ENCODE measurements at regions not wholly inside any gene's neighbourhood (a gene's known extent, or its start where the extent isn't known, plus 50 kb on each side); places are given as distances from the start of the nearest gene placed in this dataset.
A peak's percentile ranks its signal among the peaks of the same experiment; 100 is the strongest.
"Not testable (repeated sequence)": the region's sequence is repeated elsewhere in the genome, so short reads cannot be mapped to it uniquely, and the experiment has no call there.

DNA sequence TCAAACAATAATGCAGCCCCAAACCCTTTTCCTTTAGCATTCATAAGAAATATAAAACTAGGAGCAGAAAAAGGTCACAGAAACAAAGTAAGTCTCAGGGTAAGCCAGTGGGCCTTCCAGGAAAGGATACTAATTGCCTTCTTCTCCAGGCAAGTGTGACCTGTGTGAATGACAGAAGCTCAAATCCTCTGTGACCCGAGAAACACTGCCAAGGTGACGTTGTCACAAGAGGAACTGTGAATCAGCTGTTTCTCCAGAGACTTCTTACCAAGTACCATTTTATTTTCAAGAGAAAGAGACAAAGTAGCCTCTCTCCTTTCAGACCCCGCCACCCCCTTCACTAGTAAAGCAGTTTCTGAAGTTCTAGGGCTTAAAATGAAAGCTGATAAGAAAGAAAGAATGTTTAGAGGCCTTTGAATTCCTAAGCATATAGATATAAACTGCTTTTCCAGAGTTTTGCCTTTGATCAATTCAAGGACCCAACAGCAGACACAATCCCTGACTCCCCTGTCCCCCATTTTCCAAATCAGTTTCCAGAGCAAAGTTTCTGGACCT is 155.6 kb downstream of the NUF2 start:
- no peak for DNase-seq

GRCh38 chr1:163498391-163499330 is 176.9 kb downstream of the NUF2 start:
- not testable (repeated sequence) for DNase-seq

GRCh38 chr1:163504331-163504978 is 182.7 kb downstream of the NUF2 start:
- no peak for DNase-seq

DNA sequence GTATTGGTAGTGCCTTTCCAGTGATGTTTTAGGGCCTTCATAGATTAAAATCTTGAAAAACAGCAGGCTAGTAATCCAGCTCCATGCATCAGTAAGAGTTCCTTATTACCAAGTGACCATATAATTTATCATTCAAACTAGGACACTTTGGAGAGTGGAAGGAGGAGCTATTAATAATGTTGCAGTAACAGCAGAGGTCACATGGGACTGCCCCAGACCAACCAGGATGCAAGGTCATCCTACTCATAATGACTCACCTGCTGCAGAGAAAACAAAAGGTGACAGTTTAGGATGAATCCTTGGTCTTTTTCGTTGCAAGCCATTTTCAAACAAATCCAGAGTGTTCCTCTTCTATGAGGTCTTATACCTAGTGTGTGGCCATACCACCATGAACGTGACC is 187.4 kb downstream of the NUF2 start:
- DNase-seq: no peak

DNA sequence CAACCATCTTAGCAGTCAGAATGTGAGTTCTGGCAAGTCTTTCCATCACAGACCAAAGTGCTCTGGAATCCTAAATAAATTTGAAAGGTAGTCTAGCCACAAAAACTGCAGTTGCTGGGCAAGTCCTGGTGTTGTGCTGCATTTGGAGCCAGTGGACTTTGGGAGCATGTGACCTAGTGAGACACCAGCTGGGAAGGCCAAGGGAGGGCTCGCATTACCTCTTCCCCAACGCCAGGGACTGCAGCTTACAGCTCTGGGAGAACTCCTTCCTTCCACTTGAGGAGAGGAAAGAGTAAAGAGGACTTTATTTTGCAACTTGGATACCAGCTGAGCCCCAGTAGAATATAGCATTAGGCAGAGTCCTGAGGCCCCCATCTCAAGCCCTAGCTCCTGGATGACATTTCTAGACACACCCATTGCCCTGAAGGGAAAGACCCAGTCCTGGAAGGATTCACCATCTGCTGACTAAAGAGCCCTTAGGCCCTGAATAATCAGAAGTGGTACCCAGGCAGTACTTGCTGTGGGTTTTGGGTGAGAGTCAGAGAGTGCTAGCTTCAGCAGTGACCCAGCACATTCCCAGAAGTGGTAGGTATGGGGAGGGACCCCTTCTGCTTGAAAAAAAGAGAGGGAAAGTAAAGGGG is 190.7 kb downstream of the NUF2 start:
- DNase-seq: no peak

DNA sequence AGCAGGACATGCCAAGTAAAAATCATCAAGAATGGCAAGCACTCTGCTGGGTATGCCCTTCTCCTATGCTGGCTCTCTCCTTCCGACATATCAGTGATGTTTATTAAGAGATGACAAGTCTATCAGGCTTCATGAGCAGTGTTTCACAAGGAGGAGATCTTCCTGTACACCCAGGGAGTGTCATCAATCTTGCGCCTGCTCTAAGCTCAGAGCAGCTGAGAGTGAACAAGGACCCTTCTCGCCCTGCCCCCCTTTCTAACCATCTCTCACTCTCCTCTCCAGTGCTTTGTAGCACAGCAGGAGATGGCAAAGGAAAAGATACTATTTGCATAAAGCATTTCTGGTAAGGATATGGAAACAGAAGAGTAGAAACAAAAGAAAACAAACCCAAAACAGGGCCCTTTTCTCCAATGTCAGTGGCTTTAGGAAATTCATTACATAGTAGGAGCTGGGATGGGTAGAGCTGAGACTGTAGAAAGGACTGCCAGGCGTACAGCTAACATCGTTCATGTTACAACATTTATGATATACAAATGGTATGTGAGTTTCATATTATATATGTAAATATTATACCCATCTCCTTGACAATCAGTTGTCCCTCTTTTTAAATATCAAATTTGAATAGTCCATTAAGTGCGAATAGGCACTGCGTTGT is 201.7 kb downstream of the NUF2 start:
- no peak for DNase-seq

DNA sequence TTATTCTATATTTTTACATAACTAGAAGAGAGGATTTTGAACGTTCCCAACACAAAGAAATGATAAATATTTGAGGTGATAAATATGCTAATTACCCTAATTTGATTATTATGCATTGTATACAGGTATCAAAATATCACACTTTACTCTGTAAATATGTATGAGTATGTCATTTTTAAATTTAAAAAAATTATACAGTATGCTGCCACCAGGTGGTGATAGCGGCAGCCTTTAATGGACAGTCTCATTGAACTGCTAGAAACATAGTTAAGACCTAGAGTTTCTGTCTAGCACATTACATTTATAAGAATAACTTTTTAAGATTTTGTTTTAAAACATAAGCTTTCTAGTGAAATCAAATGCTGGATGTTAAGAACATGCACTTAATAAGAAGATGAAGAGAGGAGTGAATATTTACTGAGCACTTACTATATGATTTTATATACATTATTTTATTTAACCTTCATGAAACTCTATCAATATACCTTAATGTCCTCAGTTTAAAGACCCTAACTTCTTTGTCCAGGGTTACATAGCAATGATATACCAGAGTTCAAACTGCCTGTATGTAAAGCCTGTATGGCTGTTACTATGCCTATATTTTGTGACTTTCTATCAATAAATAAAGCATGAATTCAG is 207.1 kb downstream of the NUF2 start:
- DNase-seq: peak; percentile 33

GRCh38 chr1:163531345-163531744 is 209.6 kb downstream of the NUF2 start:
- no peak for DNase-seq

GRCh38 chr1:163535401-163535800 is 213.6 kb downstream of the NUF2 start:
- no peak for DNase-seq

- peak; percentile 25 for DNase-seq
Observed at GRCh38 chr1:163535807-163536206, 214.1 kb downstream of the NUF2 start.

DNA sequence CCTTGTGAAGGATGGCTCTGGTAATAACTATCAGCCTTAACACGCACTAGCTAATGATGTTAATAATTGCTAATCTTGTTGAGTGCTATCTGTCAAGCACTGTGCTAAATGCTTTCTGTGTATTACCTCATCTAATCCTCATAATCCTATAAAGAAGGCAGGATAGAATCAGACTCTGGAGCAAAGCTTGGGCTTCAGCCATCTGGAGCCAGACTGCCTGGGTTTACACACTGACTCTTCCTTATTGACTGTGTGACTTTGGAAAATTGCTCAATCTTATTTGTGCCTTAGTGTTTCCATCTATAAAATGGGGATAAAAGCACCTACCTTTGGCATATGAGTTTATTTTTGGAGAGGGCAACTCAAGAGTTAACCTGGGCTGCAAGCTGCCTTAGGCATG is 216.1 kb downstream of the NUF2 start:
- DNase-seq: no peak

GRCh38 chr1:163538667-163539066 is 216.9 kb downstream of the NUF2 start:
- DNase-seq: no peak

DNA sequence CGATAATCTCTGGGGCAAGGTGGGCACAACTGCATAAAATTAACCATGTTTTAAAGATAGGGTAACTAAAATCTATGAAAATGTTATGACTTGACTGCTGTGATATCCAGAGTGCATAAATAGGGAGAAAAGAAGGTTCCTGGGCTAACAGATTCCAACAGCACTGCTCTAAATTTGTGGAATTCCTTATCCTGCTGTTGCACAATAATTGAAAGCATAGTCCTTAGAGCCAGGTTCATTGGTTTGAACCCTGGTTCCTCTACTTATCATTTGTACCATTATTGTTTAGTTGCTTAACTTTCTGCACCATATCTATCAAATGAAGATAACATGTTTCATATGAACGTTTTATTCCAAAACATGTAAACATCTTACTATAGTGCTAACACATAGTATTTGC is 219.0 kb downstream of the NUF2 start:
- DNase-seq: no peak

GRCh38 chr1:163544441-163544840 is 222.7 kb downstream of the NUF2 start:
- no peak for DNase-seq

DNA sequence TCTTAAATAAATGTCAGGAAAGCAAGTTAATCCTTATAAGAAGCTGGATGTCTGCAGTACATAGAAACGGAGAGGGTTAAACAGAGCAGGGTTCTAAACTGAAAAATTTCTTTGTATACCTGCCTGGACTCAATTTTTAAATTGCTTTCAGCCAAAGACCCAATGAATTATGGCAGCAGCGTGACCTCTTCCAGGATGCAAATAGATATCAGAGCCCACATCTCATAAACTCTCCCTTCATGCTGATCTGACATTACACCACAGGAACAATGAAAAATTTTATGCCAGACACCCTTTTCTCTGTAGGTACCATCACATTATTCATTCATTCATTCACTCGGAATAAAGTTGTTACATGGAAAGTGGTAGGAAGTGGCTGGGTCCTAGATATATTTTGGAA is 236.4 kb downstream of the NUF2 start:
- DNase-seq: no peak

DNA sequence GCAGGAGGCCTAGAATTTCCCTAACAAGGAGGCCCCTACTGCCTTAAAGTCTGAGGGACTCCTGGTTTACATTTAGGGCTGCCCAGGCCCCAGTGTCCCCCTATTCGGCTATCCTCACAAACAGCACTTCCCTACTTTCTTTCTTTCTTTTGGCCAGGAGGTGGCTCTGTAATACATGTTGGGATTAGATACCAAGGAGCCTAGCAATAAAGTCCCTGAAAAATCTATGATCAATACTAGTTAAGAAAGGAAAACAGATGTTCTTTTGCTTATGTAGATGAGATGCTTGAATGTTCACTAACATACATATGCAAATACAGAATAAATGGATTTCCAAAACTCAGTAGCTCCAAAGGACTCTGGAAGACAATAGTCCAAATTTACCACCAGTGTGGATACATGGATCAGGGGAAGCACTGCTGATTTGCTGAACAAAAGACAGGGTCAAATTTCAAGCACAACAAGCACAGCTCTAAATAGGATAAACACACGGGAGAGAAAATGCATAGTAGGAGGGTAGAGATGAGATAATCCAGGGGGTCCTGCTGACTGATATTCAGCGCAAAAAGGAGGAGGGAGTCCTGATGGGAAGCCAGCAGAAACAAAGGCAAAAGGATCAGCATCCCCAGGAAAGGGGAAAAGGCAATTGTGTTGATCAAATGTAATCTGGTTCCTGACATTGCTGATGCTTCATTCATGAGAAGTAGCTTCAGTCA is 240.0 kb downstream of the NUF2 start:
- peak; percentile 76 for DNase-seq

DNA sequence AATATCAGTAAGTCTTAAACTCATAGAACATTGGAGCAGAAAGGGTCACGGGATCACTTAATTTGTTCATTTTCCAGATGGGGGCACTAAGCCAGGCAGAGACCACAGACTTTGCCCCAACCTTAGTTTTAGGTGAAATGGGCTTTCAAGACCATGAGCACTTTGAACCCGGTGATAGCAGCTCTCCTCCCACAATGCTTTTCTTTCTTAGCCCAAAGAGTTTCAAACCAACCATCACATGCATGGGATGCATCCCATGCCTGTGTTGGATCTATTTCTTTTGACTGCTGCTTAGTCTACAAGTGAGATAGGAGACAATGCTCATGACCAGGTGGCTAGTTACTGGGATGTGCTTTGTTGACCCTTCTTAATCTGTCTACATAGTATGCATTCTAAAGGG is 240.6 kb downstream of the NUF2 start:
- no peak for DNase-seq

DNA sequence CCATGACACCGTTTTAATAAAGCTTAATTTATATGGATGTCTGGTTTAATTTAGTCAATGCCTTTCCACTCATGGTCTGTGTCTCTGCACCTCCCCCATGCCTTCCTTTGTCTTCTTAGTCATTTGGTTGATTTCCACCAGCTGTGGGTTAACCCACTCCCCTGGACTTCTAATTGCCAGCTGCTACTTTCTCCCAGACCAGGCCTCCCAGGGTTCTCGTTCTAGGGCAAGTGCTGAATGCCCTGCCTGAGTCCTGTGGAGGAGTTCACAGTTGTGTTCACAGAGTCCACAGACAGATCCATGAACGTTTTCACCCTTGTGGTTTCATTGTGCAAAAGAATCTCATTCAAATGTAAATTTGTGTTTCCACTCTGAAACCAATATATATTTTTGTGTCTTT is 243.4 kb downstream of the NUF2 start:
- DNase-seq: peak; percentile 77

DNA sequence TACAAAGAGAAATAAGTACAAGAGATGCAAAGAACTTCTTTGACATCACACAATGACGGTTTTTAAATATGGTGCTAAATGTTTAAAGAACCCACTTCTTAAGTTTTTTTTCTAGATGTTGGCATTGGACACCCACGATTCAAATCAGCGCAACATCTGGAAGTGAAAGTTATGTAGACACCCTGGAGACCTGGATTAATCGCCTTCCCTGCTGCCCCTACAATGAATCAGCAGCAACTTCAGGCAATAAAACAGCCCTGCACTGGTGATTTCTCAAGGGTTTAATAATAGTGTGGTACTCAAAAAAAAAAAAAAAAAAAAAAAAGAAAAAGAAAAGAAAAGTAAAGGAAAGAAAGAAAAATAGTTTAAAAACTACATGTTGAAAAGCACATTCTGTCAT is 248.3 kb downstream of the NUF2 start:
- no peak for DNase-seq

DNA sequence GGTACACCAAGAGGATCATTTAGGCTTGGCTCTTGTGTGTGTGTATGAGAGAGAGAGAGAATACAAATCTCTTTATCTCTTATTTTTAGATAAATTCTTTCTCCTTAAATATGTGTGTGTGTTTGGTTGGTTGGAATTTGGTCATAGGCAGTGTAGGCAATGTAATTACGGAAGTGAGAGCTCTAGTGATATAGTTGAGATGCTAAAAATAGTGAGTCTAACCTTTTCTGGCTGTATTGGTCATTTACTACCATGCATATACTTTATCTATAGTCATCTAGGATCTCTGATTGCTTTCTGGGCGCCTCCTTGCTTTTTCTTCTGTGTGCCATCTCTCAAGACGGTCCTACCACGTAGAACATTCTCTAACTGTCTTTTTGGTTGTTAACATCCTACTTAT is 250.2 kb downstream of the NUF2 start:
- no peak for DNase-seq

- DNase-seq: no peak
Observed at GRCh38 chr1:163574119-163574518, 252.4 kb downstream of the NUF2 start.

- DNase-seq: no peak
Observed at GRCh38 chr1:163580926-163581325, 259.2 kb downstream of the NUF2 start.
